Peyer's patch (tissue), 4 donors: ENCODE measurements at regions not wholly inside any gene's neighbourhood (a gene's known extent, or its start where the extent isn't known, plus 50 kb on each side); places are given as distances from the start of the nearest gene placed in this dataset.

ENCODE experiments used
- POLR2A ChIP-seq, 2 donors: fragments of 450-650 bp; IDR thresholded peaks; one replicate each; pipeline ENCODE4 v1.5.1; 2017; ENCODE audit warnings: antibody characterized with exemption in 2 of 2, mild to moderate bottlenecking in 2 of 2, moderate library complexity in 2 of 2
- TF ChIP-seq, protein P1 (sequence below), 6 experiments: fragments of 450-650 bp in 4 of 6; fragments of 200-600 bp in 2 of 6; sonication (generic) in 1 of 6; IDR thresholded peaks; one replicate each; pipeline ENCODE4 v1.5.1; 2017 to 2019; ENCODE audit warnings: antibody characterized with exemption in 6 of 6, mild to moderate bottlenecking in 3 of 6, moderate library complexity in 1 of 6

DNA sequence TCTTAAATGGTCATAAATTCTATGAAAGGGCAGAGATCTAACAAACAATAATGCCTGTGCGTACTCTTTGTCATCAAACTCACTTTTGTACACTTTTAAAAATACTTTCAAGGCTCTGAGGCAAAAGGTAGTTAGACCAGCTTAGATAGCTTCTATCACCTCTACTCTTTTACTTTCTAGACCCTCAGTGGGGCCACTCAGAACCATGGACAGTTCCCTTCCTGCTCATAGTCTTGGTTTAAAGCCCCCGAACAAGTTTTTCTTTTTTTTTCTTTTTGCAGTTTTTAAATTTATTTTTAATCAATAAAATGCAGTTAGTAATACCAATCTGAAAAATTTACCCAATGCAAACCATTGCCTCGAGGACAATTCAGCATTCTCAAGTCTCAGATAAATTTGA lies 460.5 kb upstream of the CNKSR2 start:
- TF ChIP-seq, protein P1, sequence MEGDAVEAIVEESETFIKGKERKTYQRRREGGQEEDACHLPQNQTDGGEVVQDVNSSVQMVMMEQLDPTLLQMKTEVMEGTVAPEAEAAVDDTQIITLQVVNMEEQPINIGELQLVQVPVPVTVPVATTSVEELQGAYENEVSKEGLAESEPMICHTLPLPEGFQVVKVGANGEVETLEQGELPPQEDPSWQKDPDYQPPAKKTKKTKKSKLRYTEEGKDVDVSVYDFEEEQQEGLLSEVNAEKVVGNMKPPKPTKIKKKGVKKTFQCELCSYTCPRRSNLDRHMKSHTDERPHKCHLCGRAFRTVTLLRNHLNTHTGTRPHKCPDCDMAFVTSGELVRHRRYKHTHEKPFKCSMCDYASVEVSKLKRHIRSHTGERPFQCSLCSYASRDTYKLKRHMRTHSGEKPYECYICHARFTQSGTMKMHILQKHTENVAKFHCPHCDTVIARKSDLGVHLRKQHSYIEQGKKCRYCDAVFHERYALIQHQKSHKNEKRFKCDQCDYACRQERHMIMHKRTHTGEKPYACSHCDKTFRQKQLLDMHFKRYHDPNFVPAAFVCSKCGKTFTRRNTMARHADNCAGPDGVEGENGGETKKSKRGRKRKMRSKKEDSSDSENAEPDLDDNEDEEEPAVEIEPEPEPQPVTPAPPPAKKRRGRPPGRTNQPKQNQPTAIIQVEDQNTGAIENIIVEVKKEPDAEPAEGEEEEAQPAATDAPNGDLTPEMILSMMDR (IDR thresholded peaks at IDR 0.05) = no peak
- TF ChIP-seq POLR2A (IDR thresholded peaks at IDR 0.05) = no peak
